HepG2 (cell line): ENCODE measurements at regions not wholly inside any gene's neighbourhood (a gene's known extent, or its start where the extent isn't known, plus 50 kb on each side); places are given as distances from the start of the nearest gene placed in this dataset.

ENCODE experiments used
- ATAC-seq: fragments of 200-7000 bp; cut with Tn5 transposase; 3 replicates; pipeline ENCODE4 v1.9.1; 2020; ENCODE audit warnings: mild to moderate bottlenecking, moderate library complexity
- BruUV-seq: library from RNA; stranded (reverse); fragments of 400-500 nt; replicated peaks from 2 replicates; lab custom pipeline; 2021; lab: Mats Ljungman, UMichigan
- CTCF ChIA-PET: fragments of 300-600 bp; formaldehyde crosslinking; extraction: SDS; loops from one replicate; lab custom pipeline; 2021; ENCODE audit warnings: low total read pairs, inconsistent platforms, low intra/inter-chr PET ratio; lab: Yijun Ruan, JAX
- POLR2A ChIA-PET: fragments of 350-600 bp; sonication (Branson Sonifier 250); formaldehyde crosslinking; loops from one replicate; lab custom pipeline; 2020; ENCODE audit warnings: antibody characterized with exemption, inconsistent platforms; lab: Yijun Ruan, JAX
- DNase-seq: peaks from one replicate; pipeline ENCODE4 v3.0.0-alpha.2; 2015; ENCODE audit warnings: low spot score
- FAIRE-seq: peaks from 3 replicates; lab custom pipeline; 2011; peaks lifted over from hg19 to GRCh38; lab: Jason Lieb, UNC
- H2AFZ ChIP-seq: one replicate; pipeline ENCODE4 v1.6.1; 2011; ENCODE audit warnings: low read length, inconsistent platforms
- H3K27ac ChIP-seq: fragments of 300-600 bp; 3 replicates; pipeline ENCODE4 v1.8.0; 2011; ENCODE audit warnings: mixed run types, mild to moderate bottlenecking, mixed read lengths, low read length, inconsistent platforms; ENCODE audit not compliant: insufficient read depth; ENCODE audit errors: extremely low read length
- H3K27me3 ChIP-seq, 2 experiments: fragments of 200-600 bp in 1 of 2; 2 replicates in 1 of 2; 3 replicates in 1 of 2; pipeline versions ENCODE4 v1.6.0 to v1.8.0; 2011; ENCODE audit warnings: low read length in 2 of 2, mild to moderate bottlenecking in 2 of 2, moderate library complexity in 2 of 2, inconsistent platforms in 1 of 2; ENCODE audit not compliant: insufficient read depth in 2 of 2, control insufficient read depth in 1 of 2
- H3K36me3 ChIP-seq, 2 experiments: fragments of 200-600 bp in 1 of 2; replicated peaks in 1 of 2; 2 replicates in 1 of 2; 3 replicates in 1 of 2; pipeline versions ENCODE4 v1.5.1 to v1.8.0; 2011; ENCODE audit warnings: low read length in 2 of 2, inconsistent platforms in 1 of 2; ENCODE audit not compliant: insufficient read depth in 2 of 2, control insufficient read depth in 1 of 2
- H3K4me1 ChIP-seq: 2 replicates; pipeline ENCODE4 v1.5.1; 2012; ENCODE audit warnings: low read length, inconsistent platforms; ENCODE audit not compliant: insufficient read depth
- H3K4me2 ChIP-seq: 2 replicates; pipeline ENCODE4 v1.6.0; 2011; ENCODE audit warnings: low read depth, low read length, inconsistent platforms
- H3K4me3 ChIP-seq, 3 experiments: fragments of 200-600 bp in 1 of 3; sonication (generic), shearing (Covaris generic) in 1 of 3; replicated peaks in 1 of 3; 2 replicates each; pipeline ENCODE4 v1.5.1; 2011 to 2016; ENCODE audit warnings: low read length in 3 of 3, inconsistent platforms in 2 of 3, low read depth in 2 of 3, mild to moderate bottlenecking in 2 of 3, control low read depth in 1 of 3, mixed read lengths in 1 of 3; ENCODE audit not compliant: insufficient read depth in 1 of 3
- H3K79me2 ChIP-seq: one replicate; pipeline ENCODE4 v1.6.1; 2011; ENCODE audit warnings: low read length, inconsistent platforms; ENCODE audit not compliant: insufficient read depth
- H3K9ac ChIP-seq: 2 replicates; pipeline ENCODE4 v1.6.0; 2011; ENCODE audit warnings: mild to moderate bottlenecking, low read depth, low read length, inconsistent platforms; ENCODE audit not compliant: insufficient read depth
- H3K9me3 ChIP-seq: 2 replicates; pipeline ENCODE4 v1.5.1; 2012; ENCODE audit warnings: mild to moderate bottlenecking, low read length
- H4K20me1 ChIP-seq: 2 replicates; pipeline ENCODE4 v1.6.0; 2011; ENCODE audit warnings: inconsistent platforms, mild to moderate bottlenecking, low read length, moderate library complexity; ENCODE audit not compliant: insufficient read depth
- CBX2 ChIP-seq, 2 experiments: fragments of 200-600 bp in 1 of 2; sonication (generic); formaldehyde crosslinking in 1 of 2; IDR thresholded peaks; 2 replicates each; pipeline versions ENCODE4 v1.7.0 to v1.8.1; 2018 to 2022; ENCODE audit warnings: low read depth in 2 of 2, low read length in 1 of 2, mild to moderate bottlenecking in 1 of 2, missing genetic modification reagents in 1 of 2
- HNRNPK ChIP-seq: fragments of 200-400 bp; formaldehyde crosslinking; IDR thresholded peaks from 2 replicates; pipeline ENCODE4 v1.6.1; 2018; ENCODE audit warnings: low read length, low read depth, moderate library complexity, mild to moderate bottlenecking; ENCODE audit not compliant: poor library complexity, severe bottlenecking
- NR1H2 ChIP-seq: sonication (generic); formaldehyde crosslinking; IDR thresholded peaks from 2 replicates; pipeline ENCODE4 v1.8.1; 2022; ENCODE audit warnings: low read depth, missing genetic modification reagents, borderline replicate concordance
- SMC3 ChIP-seq: IDR thresholded peaks from 2 replicates; pipeline ENCODE4 v1.6.1; 2011; ENCODE audit warnings: low read length, improper control_type of control experiment
- STAG1 ChIP-seq: sonication (generic); formaldehyde crosslinking; IDR thresholded peaks from 2 replicates; pipeline ENCODE4 v1.4.0; 2020; ENCODE audit warnings: missing genetic modification reagents
- WGBS: methylation state at CpG from one replicate; pipeline ENCODE4 v1.1.6; 2017; ENCODE audit warnings: low lambda C conversion rate; 5-methylcytosine and 5-hydroxymethylcytosine counted together
- in situ Hi-C: cut with HindIII; loops from 2 replicates; pipeline ENCODE4 v1.10.0; 2017; ENCODE audit warnings: low pct_unique_long_range_greater_than_20kb; ENCODE audit not compliant: extremely low pct_ligation_motif_present
- intact Hi-C: fragments of 100-400 bp; cut with micrococcal nuclease; formaldehyde crosslinking; loops from one replicate; pipeline ENCODE4 v1.10.0; 2022; ENCODE audit not compliant: unreplicated experiment
- TF ChIP-seq, protein P1 (sequence below): sonication (generic); formaldehyde crosslinking; IDR thresholded peaks from 2 replicates; pipeline ENCODE4 v1.5.0; 2020; ENCODE audit warnings: mild to moderate bottlenecking, missing genetic modification reagents, moderate library complexity

DNA sequence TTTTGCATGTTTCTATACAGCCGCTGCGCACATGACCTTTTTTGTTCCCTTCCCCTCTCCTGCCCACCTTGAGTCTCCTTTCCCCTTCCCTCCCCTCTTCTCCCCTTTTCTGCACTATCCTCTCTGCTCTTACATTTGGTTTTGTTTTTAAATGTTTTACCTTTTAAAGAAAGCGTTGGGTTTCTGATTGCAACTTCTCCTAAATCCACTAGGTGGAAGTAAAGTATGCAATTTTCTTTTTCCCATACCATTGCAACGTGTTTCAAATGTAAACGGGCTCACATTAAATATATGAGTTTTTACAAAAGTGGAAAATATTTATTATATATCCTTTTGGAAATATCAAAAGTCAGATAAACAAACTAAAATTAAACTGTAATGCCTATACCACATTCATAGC, 500.9 kb downstream of the DIRAS2 start:
- no peak for ATAC-seq
- no peak overlapping the region for H3K9ac ChIP-seq
- peak; percentile 32 for TF ChIP-seq SMC3
- peak; percentile 73 for TF ChIP-seq HNRNPK
- TF ChIP-seq, protein P1, sequence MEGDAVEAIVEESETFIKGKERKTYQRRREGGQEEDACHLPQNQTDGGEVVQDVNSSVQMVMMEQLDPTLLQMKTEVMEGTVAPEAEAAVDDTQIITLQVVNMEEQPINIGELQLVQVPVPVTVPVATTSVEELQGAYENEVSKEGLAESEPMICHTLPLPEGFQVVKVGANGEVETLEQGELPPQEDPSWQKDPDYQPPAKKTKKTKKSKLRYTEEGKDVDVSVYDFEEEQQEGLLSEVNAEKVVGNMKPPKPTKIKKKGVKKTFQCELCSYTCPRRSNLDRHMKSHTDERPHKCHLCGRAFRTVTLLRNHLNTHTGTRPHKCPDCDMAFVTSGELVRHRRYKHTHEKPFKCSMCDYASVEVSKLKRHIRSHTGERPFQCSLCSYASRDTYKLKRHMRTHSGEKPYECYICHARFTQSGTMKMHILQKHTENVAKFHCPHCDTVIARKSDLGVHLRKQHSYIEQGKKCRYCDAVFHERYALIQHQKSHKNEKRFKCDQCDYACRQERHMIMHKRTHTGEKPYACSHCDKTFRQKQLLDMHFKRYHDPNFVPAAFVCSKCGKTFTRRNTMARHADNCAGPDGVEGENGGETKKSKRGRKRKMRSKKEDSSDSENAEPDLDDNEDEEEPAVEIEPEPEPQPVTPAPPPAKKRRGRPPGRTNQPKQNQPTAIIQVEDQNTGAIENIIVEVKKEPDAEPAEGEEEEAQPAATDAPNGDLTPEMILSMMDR = peak; percentile 52
- TF ChIP-seq NR1H2 (CRISPR knock-in tag) = no peak
- TF ChIP-seq CBX2 (IDR thresholded peaks at IDR 0.05; ENCODE audit: low read depth, low read length) = no peak
- no peak for TF ChIP-seq CBX2 (CRISPR knock-in tag; IDR thresholded peaks at IDR 0.05; ENCODE audit: low read depth)
- TF ChIP-seq STAG1 (CRISPR knock-in tag) = peak; percentile 75
- in situ Hi-C loops = loop anchor here (5.0 to 25.0 kb wide), 3 partner anchors 76 to 733 kb away; no protein-coding TSS in a partner anchor
- H4K20me1 ChIP-seq = no peaks in the 10 kb centered on the region
- CTCF ChIA-PET = interaction anchor here (0.6 to 3.2 kb wide), 5 partner anchors 78 to 729 kb away, joined by 3 to 22 read pairs (median 10); no protein-coding TSS in a partner anchor
- H3K79me2 ChIP-seq = no peaks in the 10 kb centered on the region
- FAIRE-seq = peak; percentile 21
- BruUV-seq = no TSS peak
- no peak overlapping the region for H2AFZ ChIP-seq
- intact Hi-C loops = loop anchor here (1.0 to 2.0 kb wide), 2 partner anchors 317 to 729 kb away; no protein-coding TSS in a partner anchor
- no peak overlapping the region for H3K27ac ChIP-seq
- no peaks in the 10 kb centered on the region for H3K9me3 ChIP-seq
- DNase-seq = peak; percentile 12
- no peak overlapping the region for H3K4me3 ChIP-seq
- peaks cover 0 to 7% of the 10 kb centered on the region in 2 experiments; a peak in 1 of 5 replicates for H3K27me3 ChIP-seq
- POLR2A ChIA-PET = no interaction called here
- H3K4me2 ChIP-seq = no peak overlapping the region
- no peaks in the 10 kb centered on the region for H3K36me3 ChIP-seq
- 28% methylated on average over 5 of the region's 5 CpGs for WGBS
- no peaks in the 10 kb centered on the region for H3K4me1 ChIP-seq
